ENCODE measurements at regions not wholly inside any gene's neighbourhood (a gene's known extent, or its start where the extent isn't known, plus 50 kb on each side); places are given as distances from the start of the nearest gene placed in this dataset.

GRCh38 chr3:177574222-177574856, 377.1 kb upstream of the TBL1XR1 start:
- no peak for TF ChIP-seq CTCF (IDR thresholded peaks at IDR 0.05; ENCODE audit: low read length)
- no peak for TF ChIP-seq EZH2 (optimal IDR thresholded peaks at IDR 0.05; ENCODE audit: low read depth, low read length)

Data from MM.1S (cell line).